Cerebellar nuclear complex (tissue), 1 donor: ENCODE measurements at regions not wholly inside any gene's neighbourhood (a gene's known extent, or its start where the extent isn't known, plus 50 kb on each side); places are given as distances from the start of the nearest gene placed in this dataset.

Source experiments
- DNase-seq, 2 experiments: peaks; one replicate each; lab custom pipeline; 2025; lab: John Stamatoyannopoulos, UW

- DNase-seq: no peak
Observed at GRCh38 chr6:105611606-105612005, 208.7 kb upstream of the PREP start.

GRCh38 chr6:105609375-105609991, 206.6 kb upstream of the PREP start:
- no peak for DNase-seq

- DNase-seq: no peak
Observed at GRCh38 chr6:105608711-105609374, 206.0 kb upstream of the PREP start.

- DNase-seq: no peak
Observed at GRCh38 chr6:105607636-105608621, 205.0 kb upstream of the PREP start.

- no peak for DNase-seq
Observed at GRCh38 chr6:105606831-105607463, 204.1 kb upstream of the PREP start.

GRCh38 chr6:105604587-105604884, 201.7 kb upstream of the PREP start:
- DNase-seq: no peak

GRCh38 chr6:105603788-105604586, 201.1 kb upstream of the PREP start:
- DNase-seq: peak; percentile 71 to 95

- peak; percentile 58 to 82 for DNase-seq
Observed at GRCh38 chr6:105601541-105602236, 198.8 kb upstream of the PREP start.

- no peak for DNase-seq
Observed at GRCh38 chr6:105600336-105601260, 197.7 kb upstream of the PREP start.

GRCh38 chr6:105598264-105598663, 195.4 kb upstream of the PREP start:
- no peak for DNase-seq

GRCh38 chr6:105596284-105596755, 193.4 kb upstream of the PREP start:
- DNase-seq: no peak

- no peak for DNase-seq
Observed at GRCh38 chr6:105595829-105596228, 192.9 kb upstream of the PREP start.

GRCh38 chr6:105594821-105595220, 191.9 kb upstream of the PREP start:
- DNase-seq: no peak

GRCh38 chr6:105593805-105594671, 191.2 kb upstream of the PREP start:
- DNase-seq: peak; percentile 42 to 86

- DNase-seq: no peak
Observed at GRCh38 chr6:105593056-105593690, 190.3 kb upstream of the PREP start.

GRCh38 chr6:105592329-105592728, 189.4 kb upstream of the PREP start:
- DNase-seq: no peak

- DNase-seq: no peak
Observed at GRCh38 chr6:105591053-105591452, 188.2 kb upstream of the PREP start.

GRCh38 chr6:105588123-105588710, 185.3 kb upstream of the PREP start:
- DNase-seq: no peak
